HG02623 (cell line): ENCODE measurements at regions not wholly inside any gene's neighbourhood (a gene's known extent, or its start where the extent isn't known, plus 50 kb on each side); places are given as distances from the start of the nearest gene placed in this dataset.
"Not testable (repeated sequence)": the region's sequence is repeated elsewhere in the genome, so short reads cannot be mapped to it uniquely, and the experiment has no call there.

Source experiments
- ATAC-seq: cut with Tn5 transposase; IDR thresholded peaks from one replicate; pipeline ENCODE4 v1.9.1; 2021; ENCODE audit warnings: moderate library complexity; ENCODE audit not compliant: unreplicated experiment

- no peak for ATAC-seq
These were observed 179.5 kb upstream of the CXCL12 start for GRCh38 chr10:44564361-44564760.

- ATAC-seq: no peak
These were observed 179.9 kb upstream of the CXCL12 start for GRCh38 chr10:44564790-44565189.

- no peak for ATAC-seq
These were observed 181.9 kb upstream of the CXCL12 start for GRCh38 chr10:44566786-44567185.

- ATAC-seq: no peak
These were observed 182.6 kb upstream of the CXCL12 start for GRCh38 chr10:44567471-44567870.

GRCh38 chr10:44569193-44570091 lies 184.5 kb upstream of the CXCL12 start:
- ATAC-seq: no peak

GRCh38 chr10:44571701-44572100 lies 186.8 kb upstream of the CXCL12 start:
- no peak for ATAC-seq

GRCh38 chr10:44572146-44572545 lies 187.2 kb upstream of the CXCL12 start:
- no peak for ATAC-seq

- no peak for ATAC-seq
These were observed 188.9 kb upstream of the CXCL12 start for GRCh38 chr10:44573821-44574220.

- no peak for ATAC-seq
These were observed 189.9 kb upstream of the CXCL12 start for GRCh38 chr10:44574596-44575480.

GRCh38 chr10:44575601-44576380 lies 190.9 kb upstream of the CXCL12 start:
- ATAC-seq: no peak

- no peak for ATAC-seq
These were observed 191.8 kb upstream of the CXCL12 start for GRCh38 chr10:44576702-44577191.

GRCh38 chr10:44577533-44577932 lies 192.6 kb upstream of the CXCL12 start:
- no peak for ATAC-seq

GRCh38 chr10:44578271-44578670 lies 193.4 kb upstream of the CXCL12 start:
- ATAC-seq: no peak

GRCh38 chr10:44578963-44579362 lies 194.1 kb upstream of the CXCL12 start:
- ATAC-seq: not testable (repeated sequence)

GRCh38 chr10:44581996-44582395 lies 197.1 kb upstream of the CXCL12 start:
- ATAC-seq: no peak

GRCh38 chr10:44587488-44588318 lies 202.8 kb upstream of the CXCL12 start:
- no peak for ATAC-seq

GRCh38 chr10:44589181-44589943 lies 204.5 kb upstream of the CXCL12 start:
- ATAC-seq: no peak

- no peak for ATAC-seq
These were observed 205.1 kb upstream of the CXCL12 start for GRCh38 chr10:44589944-44590449.

GRCh38 chr10:44591911-44592310 lies 207.0 kb upstream of the CXCL12 start:
- no peak for ATAC-seq
